GM13976 (cell line): ENCODE measurements at regions not wholly inside any gene's neighbourhood (a gene's known extent, or its start where the extent isn't known, plus 50 kb on each side); places are given as distances from the start of the nearest gene placed in this dataset.

Experiments
- DNase-seq: peaks from one replicate; pipeline ENCODE4 v3.0.0; 2012; ENCODE audit warnings: low spot score
- CTCF ChIP-seq: IDR thresholded peaks from 2 replicates; pipeline ENCODE4 v1.5.1; 2012; ENCODE audit warnings: borderline replicate concordance, mild to moderate bottlenecking; ENCODE audit not compliant: insufficient read depth; ENCODE audit errors: extremely low read depth, missing control alignments, control extremely low read depth
- in situ Hi-C: fragments of 300-500 bp; cut with MboI; formaldehyde crosslinking; loops from one replicate; pipeline ENCODE4 v1.12.0; 2022; ENCODE audit warnings: low sequenced_read_pairs, mixed read lengths, inconsistent platforms; ENCODE audit not compliant: unreplicated experiment

GRCh38 chr1:68551459-68551858 is 54.6 kb upstream of the DEPDC1 start:
- in situ Hi-C loops: no loop called here
- DNase-seq: no peak
- no peak for TF ChIP-seq CTCF

- no peak for DNase-seq
- TF ChIP-seq CTCF: no peak
- in situ Hi-C loops: no loop called here
Measured at GRCh38 chr1:68558321-68559026, 61.6 kb upstream of the DEPDC1 start.

GRCh38 chr1:68565923-68566322 is 69.0 kb upstream of the DEPDC1 start:
- no peak for TF ChIP-seq CTCF
- in situ Hi-C loops: no loop called here
- no peak for DNase-seq

GRCh38 chr1:68570871-68571270 is 74.0 kb upstream of the DEPDC1 start:
- no peak for DNase-seq
- TF ChIP-seq CTCF: no peak
- in situ Hi-C loops: no loop called here

- no peak for DNase-seq
- in situ Hi-C loops: no loop called here
- TF ChIP-seq CTCF: no peak
Measured at GRCh38 chr1:68571454-68572235, 74.8 kb upstream of the DEPDC1 start.

- DNase-seq: no peak
- no peak for TF ChIP-seq CTCF
- in situ Hi-C loops: no loop called here
Measured at GRCh38 chr1:68585351-68585750, 88.5 kb upstream of the DEPDC1 start.
